ENCODE measurements at regions not wholly inside any gene's neighbourhood (a gene's known extent, or its start where the extent isn't known, plus 50 kb on each side); places are given as distances from the start of the nearest gene placed in this dataset.

DNA sequence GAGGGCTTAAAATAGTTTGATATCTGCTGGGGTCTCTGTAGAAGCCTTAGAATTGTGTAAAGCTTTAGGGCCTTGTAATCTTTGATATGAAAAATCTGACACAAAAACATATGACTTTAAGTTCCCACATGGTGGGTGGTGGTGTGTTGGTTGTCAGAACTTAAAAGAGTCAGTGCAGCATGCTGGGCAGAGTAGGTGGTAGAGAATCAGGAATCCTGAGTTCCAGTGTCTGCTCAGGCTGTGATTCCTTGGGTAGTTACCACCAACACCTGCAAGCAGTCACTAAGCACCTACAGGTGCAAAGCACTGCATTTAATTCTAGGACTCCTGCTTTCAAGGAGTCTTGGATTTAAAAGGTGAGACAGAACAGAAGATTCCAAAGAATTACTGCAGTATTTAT is 144.6 kb downstream of the ACER2 start:
- TF ChIP-seq, protein P1, sequence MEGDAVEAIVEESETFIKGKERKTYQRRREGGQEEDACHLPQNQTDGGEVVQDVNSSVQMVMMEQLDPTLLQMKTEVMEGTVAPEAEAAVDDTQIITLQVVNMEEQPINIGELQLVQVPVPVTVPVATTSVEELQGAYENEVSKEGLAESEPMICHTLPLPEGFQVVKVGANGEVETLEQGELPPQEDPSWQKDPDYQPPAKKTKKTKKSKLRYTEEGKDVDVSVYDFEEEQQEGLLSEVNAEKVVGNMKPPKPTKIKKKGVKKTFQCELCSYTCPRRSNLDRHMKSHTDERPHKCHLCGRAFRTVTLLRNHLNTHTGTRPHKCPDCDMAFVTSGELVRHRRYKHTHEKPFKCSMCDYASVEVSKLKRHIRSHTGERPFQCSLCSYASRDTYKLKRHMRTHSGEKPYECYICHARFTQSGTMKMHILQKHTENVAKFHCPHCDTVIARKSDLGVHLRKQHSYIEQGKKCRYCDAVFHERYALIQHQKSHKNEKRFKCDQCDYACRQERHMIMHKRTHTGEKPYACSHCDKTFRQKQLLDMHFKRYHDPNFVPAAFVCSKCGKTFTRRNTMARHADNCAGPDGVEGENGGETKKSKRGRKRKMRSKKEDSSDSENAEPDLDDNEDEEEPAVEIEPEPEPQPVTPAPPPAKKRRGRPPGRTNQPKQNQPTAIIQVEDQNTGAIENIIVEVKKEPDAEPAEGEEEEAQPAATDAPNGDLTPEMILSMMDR (IDR thresholded peaks at IDR 0.05): no peak
- no peak overlapping the region for H3K27ac Mint-ChIP-seq
- no peak overlapping the region for H3K9ac ChIP-seq (ENCODE audit: insufficient read depth, low read length, poor library complexity, severe bottlenecking)
- DNase-seq: no peak
- no peaks in the 10 kb centered on the region for H3K27me3 ChIP-seq (ENCODE audit: control insufficient read depth in 2 of 2, insufficient read depth in 2 of 2, low read length in 2 of 2)
- H3K4me1 Mint-ChIP-seq: peaks cover 12% of the 10 kb centered on the region
- no peak overlapping the region for H3K27ac ChIP-seq (ENCODE audit: low read depth in 1 of 2, low read length in 2 of 2)
- H3K79me2 ChIP-seq (ENCODE audit: insufficient read depth, low read length): no peaks in the 10 kb centered on the region
- no peak overlapping the region for H3K4me3 ChIP-seq (replicated peaks in 1 of 3; ENCODE audit: low read depth in 2 of 3, low read length in 3 of 3)
- intact Hi-C loops (cut with micrococcal nuclease): no loop called here
- H2AFZ ChIP-seq (ENCODE audit: insufficient read depth, low read depth, low read length, poor library complexity, severe bottlenecking): no peak overlapping the region
- no peaks in the 10 kb centered on the region for H4K20me1 ChIP-seq (ENCODE audit: insufficient read depth, low read length)
- H3K9me3 Mint-ChIP-seq: peaks cover 0 to 13% (median 3%) of the 10 kb centered on the region in 7 donors
- H3K4me1 ChIP-seq (ENCODE audit: control insufficient read depth in 1 of 2, insufficient read depth in 2 of 2, low read length in 2 of 2): peaks cover 0 to 3% of the 10 kb centered on the region in 2 donors
- no peak overlapping the region for H3K4me2 ChIP-seq (replicated peaks; ENCODE audit: extremely low read depth, low read length, poor library complexity, severe bottlenecking)
- peaks cover 3 to 9% of the 10 kb centered on the region in 2 donors for H3K9me3 ChIP-seq (replicated peaks in 1 of 2; ENCODE audit: control insufficient read depth in 1 of 2, insufficient read depth in 1 of 2, low read length in 2 of 2)
- peaks cover 0 to 2% (median 2%) of the 10 kb centered on the region in 3 donors for H3K27me3 Mint-ChIP-seq (ENCODE audit: low read depth in 3 of 3)
- H3K36me3 ChIP-seq (replicated peaks in 1 of 2; ENCODE audit: control insufficient read depth in 1 of 2, insufficient read depth in 2 of 2, low read length in 2 of 2): no peaks in the 10 kb centered on the region
- H3K4me3 Mint-ChIP-seq: no peak overlapping the region
- H3K36me3 Mint-ChIP-seq: no peaks in the 10 kb centered on the region

DNA sequence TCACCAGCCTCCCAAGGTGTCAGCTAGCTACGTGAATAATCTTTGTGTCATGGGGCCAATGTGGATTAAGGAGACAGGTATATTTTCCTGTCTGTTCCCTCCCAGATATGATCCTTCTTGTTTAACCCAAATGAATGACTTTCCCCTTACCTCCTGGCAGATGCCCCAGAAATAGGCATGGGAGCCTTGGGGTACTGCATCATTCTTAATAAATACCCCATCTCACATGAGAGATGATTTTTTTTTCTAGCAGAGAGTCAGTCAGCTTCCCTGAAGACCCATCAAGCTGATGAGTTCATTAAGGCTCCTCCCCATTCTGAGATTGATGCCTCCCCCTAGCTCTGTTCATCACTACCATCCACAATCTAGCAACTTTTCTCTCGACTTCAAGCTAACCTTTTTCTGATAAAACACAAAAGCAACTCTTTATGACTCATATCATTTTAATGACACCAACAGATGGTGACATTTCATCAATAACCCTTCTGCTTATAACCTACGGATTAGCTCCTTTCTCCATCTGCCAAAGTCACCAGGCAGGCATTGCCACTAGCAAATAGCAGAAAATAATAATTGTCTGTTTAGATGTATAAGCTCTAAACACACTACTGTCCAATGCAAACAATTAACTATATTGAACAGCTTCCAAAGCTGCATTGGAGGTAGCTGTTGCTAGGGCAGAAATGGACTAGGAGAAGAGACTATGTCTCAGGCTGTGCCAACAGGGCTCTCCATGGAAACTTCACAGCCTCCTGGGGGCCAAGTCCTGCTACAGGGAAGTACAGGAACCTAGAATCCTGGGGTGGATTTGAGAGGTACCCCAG is 143.7 kb downstream of the ACER2 start:
- Histone ChIP-seq H3K9me3 (replicated peaks in 1 of 2; ENCODE audit: control insufficient read depth in 1 of 2, insufficient read depth in 1 of 2, low read length in 2 of 2) (peaks cover 3 to 4% of the 10 kb centered on the region in 2 donors), H4K20me1 (ENCODE audit: insufficient read depth, low read length) (no peaks in the 10 kb centered on the region), H3K9ac (ENCODE audit: insufficient read depth, low read length, poor library complexity, severe bottlenecking) (no peak overlapping the region), H3K36me3 (replicated peaks in 1 of 2; ENCODE audit: control insufficient read depth in 1 of 2, insufficient read depth in 2 of 2, low read length in 2 of 2) (no peaks in the 10 kb centered on the region), H3K27me3 (ENCODE audit: control insufficient read depth in 2 of 2, insufficient read depth in 2 of 2, low read length in 2 of 2) (no peaks in the 10 kb centered on the region), H3K27ac (ENCODE audit: low read depth in 1 of 2, low read length in 2 of 2) (no peak overlapping the region), H3K4me2 (replicated peaks; ENCODE audit: extremely low read depth, low read length, poor library complexity, severe bottlenecking) (no peak overlapping the region), H3K4me3 (replicated peaks in 1 of 3; ENCODE audit: low read depth in 2 of 3, low read length in 3 of 3) (no peak overlapping the region), H2AFZ (ENCODE audit: insufficient read depth, low read depth, low read length, poor library complexity, severe bottlenecking) (no peak overlapping the region), H3K79me2 (ENCODE audit: insufficient read depth, low read length) (no peaks in the 10 kb centered on the region), H3K4me1 (ENCODE audit: control insufficient read depth in 1 of 2, insufficient read depth in 2 of 2, low read length in 2 of 2) (peaks cover 0 to 3% of the 10 kb centered on the region in 2 donors)
- TF ChIP-seq, protein P1 (IDR thresholded peaks at IDR 0.05): no peak
- Mint-ChIP-seq H3K4me3 (no peak overlapping the region), H3K36me3 (no peaks in the 10 kb centered on the region), H3K9me3 (peaks cover 0 to 7% (median 0%) of the 10 kb centered on the region in 7 donors), H3K27ac (no peak overlapping the region), H3K4me1 (peaks cover 12% of the 10 kb centered on the region), H3K27me3 (ENCODE audit: low read depth in 3 of 3) (peaks cover 0 to 2% (median 2%) of the 10 kb centered on the region in 3 donors)
- intact Hi-C loops (cut with micrococcal nuclease): no loop called here
- WGBS (ENCODE audit: insufficient coverage): 33% methylated on average over 1 of the region's 3 CpGs
- no peak for DNase-seq

Data from CD14-positive monocyte (primary cell).